ENCODE measurements at regions not wholly inside any gene's neighbourhood (a gene's known extent, or its start where the extent isn't known, plus 50 kb on each side); places are given as distances from the start of the nearest gene placed in this dataset.
A peak's percentile ranks its signal among the peaks of the same experiment; 100 is the strongest.

DNA sequence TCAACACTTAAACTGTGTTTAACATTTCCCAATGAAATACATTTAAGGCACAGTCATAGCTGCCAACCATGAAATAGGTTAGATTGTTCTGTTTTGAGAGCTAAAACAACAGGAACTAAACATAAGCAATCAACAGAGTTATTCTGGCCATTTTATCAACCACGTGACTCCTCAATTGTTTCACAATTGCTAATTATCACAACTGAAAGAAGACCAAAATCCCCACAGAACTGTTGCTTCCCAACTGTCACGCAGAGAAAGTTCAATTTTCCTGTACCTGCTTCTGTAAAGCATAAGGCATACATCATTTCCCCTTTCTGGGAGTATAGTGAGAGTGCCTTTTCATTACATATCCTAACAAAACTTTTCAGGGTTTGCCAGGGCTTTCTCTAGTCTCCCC, 248.6 kb downstream of the EPHA4 start:
- DNase-seq (ENCODE audit: low spot score) = no peak

GRCh38 chr2:221330436-221330835, 241.7 kb downstream of the EPHA4 start:
- no peak for DNase-seq (ENCODE audit: low spot score)

- DNase-seq (ENCODE audit: low spot score) = no peak
Observed at GRCh38 chr2:221334481-221335218, 237.5 kb downstream of the EPHA4 start.

- peak; percentile 6 for DNase-seq (ENCODE audit: low spot score)
Observed at GRCh38 chr2:221335219-221335752, 236.8 kb downstream of the EPHA4 start.

DNA sequence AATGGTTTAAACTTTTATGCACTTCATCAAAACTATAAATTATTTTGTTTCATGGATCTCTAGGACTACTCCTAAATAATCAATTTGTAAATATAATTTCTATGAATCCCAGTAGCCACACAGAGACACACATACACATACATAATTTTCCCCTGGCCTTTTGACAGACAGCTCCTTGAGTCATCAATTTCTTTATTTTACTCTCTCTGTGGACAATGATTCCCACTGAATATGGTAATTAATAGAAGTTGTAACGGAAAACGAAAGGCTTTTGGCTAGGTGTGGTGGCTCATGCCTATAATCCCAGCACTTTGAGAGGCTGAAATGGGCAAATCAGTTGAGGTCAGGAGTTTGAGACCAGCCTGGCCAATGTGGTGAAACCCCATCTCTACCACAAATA, 235.1 kb downstream of the EPHA4 start:
- DNase-seq (ENCODE audit: low spot score) = no peak

DNA sequence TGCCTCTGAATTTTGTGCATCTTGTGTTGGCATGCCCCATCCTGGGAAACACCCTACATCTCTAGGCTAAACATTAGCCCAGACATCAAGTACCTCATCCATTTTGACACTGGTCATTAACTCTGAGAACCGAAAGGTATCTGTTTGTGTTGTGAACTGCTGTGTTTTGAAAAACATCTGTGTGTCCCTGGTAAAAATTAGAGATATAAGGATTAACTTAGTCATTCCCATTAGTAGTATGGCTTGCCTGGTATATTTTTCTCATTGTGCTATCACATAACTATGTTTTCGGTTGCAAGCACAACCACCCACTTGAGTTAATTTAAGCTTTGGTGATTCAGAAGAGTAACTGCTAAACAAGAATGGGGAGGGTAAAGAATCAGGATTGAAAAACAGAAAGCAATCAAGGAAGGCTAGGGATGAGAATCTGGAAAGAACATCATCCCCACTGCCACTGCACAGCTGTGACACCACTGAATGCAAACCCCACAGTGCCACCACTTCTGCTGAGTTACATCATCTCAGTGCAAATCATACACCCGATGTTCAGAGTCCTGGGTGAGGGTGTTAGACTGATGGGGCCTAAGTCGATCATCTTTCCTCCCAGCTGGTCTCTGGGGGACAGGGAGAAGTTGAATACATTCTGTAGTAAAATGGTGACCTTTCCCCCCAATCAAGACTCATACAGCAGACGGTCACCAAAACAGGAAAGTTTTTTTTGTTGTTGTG, 234.0 kb downstream of the EPHA4 start:
- DNase-seq (ENCODE audit: low spot score) = no peak

DNA sequence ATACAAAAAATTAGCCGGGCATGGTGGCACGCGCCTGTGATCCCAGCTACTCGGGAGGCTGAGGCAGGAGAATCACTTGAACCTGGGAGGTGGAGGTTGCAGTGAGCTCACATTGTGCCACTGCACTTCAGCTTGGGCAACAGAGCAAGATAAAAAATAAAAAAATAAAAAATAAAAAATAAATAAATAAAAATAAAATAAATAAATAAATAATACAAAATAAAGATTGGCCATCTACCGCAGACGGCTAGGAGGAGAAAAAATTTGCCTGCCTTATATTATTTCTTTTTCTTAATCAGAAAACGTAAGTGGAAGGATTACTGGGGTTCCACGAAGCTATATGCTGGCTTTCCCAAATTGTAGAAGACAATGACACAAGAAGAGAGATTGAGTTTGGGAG, 229.7 kb downstream of the EPHA4 start:
- DNase-seq (ENCODE audit: low spot score) = no peak

DNA sequence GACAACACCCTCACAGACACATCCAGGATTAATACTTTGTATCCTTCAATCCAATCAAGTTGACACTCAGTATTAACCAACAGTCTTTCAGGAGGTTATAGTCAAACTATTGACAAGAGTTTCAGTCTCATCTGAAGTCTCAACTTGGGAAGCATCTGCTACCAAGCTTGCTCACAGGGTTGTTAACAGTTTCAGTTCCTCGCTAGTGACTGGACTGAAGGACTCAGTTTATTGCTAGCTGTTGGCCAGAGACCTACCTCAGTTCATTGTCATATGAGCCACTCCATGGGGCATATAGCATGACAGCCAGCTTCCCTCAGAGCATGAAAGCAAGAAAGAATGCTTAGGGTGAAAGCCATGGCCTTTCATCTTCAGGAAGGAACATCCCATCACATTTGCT, 228.6 kb downstream of the EPHA4 start:
- no peak for DNase-seq (ENCODE audit: low spot score)

- no peak for DNase-seq (ENCODE audit: low spot score)
Observed at GRCh38 chr2:221345516-221345915, 226.6 kb downstream of the EPHA4 start.

- DNase-seq (ENCODE audit: low spot score) = no peak
Observed at GRCh38 chr2:221346411-221346810, 225.7 kb downstream of the EPHA4 start.

GRCh38 chr2:221347471-221347870, 224.6 kb downstream of the EPHA4 start:
- DNase-seq (ENCODE audit: low spot score) = no peak

DNA sequence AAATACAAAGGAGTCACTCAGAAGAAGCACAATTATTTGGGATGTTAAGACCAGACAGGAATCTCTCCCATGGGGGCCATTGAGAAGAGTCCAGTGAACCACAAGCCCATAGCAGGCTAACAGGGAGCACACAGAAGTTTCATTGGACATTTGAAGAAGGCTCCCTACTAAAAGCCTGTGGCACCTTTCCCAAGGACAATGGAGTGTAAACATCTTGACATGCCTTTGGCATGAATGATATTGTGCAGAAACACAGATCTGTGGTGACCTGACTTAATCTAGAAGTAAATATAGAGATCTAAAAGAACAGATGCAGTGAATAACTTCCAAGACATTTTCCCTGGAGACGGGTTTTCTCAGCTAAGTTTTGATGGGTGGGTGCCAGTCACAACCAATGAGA, 221.5 kb downstream of the EPHA4 start:
- no peak for DNase-seq (ENCODE audit: low spot score)

DNA sequence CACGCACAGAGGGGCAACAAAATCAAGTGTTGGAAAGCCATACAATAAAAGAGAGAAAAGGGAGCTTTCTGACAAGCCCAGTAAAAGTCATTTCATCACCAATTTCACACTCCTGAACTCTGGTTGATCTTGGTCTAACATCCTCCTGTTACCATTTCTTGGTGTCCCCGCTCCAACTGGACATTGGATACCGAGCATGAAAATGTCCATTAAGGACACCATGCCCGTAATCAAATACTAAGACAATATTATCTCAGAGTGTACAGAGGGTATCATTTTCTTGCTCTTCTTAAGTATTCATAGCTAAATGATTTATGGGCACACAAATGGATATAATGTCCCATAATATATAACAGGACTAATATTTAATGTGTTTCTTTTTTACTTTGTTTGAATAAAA, 218.9 kb downstream of the EPHA4 start:
- no peak for DNase-seq (ENCODE audit: low spot score)

- DNase-seq (ENCODE audit: low spot score) = no peak
Observed at GRCh38 chr2:221360312-221360711, 211.8 kb downstream of the EPHA4 start.

GRCh38 chr2:221360742-221361141, 211.4 kb downstream of the EPHA4 start:
- DNase-seq (ENCODE audit: low spot score) = no peak

DNA sequence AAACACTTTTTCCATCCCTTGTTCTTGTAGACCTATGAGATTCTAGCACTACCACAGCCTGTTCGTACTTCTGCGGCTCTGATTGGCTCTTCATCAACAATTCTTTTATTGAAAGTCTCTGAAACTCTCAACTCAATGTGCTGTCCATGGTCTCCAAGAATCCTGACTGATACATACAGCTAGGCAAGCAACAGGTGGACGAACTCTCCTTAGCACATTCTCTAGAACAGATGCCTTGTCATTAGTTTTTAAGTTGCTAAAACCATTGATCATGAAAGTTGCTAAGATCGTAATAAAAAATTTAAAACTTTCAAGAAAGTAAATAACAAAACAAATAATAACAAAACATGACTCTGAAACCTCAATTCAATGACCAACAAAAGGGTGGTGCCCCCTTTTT, 210.5 kb downstream of the EPHA4 start:
- no peak for DNase-seq (ENCODE audit: low spot score)

GRCh38 chr2:221364672-221365071, 207.4 kb downstream of the EPHA4 start:
- DNase-seq (ENCODE audit: low spot score) = no peak
